ENCODE measurements at regions not wholly inside any gene's neighbourhood (a gene's known extent, or its start where the extent isn't known, plus 50 kb on each side); places are given as distances from the start of the nearest gene placed in this dataset.

- no peaks in the 10 kb centered on the region for H4K20me1 ChIP-seq (ENCODE audit: insufficient read depth)
- no peak overlapping the region for H3K4me3 ChIP-seq (ENCODE audit: low read depth in 2 of 2, low read length in 1 of 2)
- H3K4me2 ChIP-seq: no peak overlapping the region
- H2AFZ ChIP-seq (ENCODE audit: low read depth): no peak overlapping the region
- CTCF ChIA-PET: no interaction called here
- TF ChIP-seq FOSL2 (IDR thresholded peaks at IDR 0.05; ENCODE audit: borderline replicate concordance, low read depth) (peak; percentile 54; the same call in 1 of the 2 replicates), RCOR1 (IDR thresholded peaks at IDR 0.05; ENCODE audit: low read length) (no peak), JUND (IDR thresholded peaks at IDR 0.05) (0 out of 2 replicates have a peak, but pooled peaks have one; percentile 11), IRF3 (IDR thresholded peaks at IDR 0.05; ENCODE audit: low read depth, low read length) (no peak), MXI1 (IDR thresholded peaks at IDR 0.05; ENCODE audit: low read depth, low read length) (no peak), CHD2 (IDR thresholded peaks at IDR 0.05; ENCODE audit: low read length, partially characterized antibody) (no peak), TCF12 (IDR thresholded peaks at IDR 0.05) (no peak), REST (IDR thresholded peaks at IDR 0.05; ENCODE audit: low read depth, low read length) (no peak)
- 0 out of 2 replicates have a peak, but pooled peaks cover 4% of the 10 kb centered on the region for H3K9me2 ChIP-seq
- no peak for DNase-seq
- no peak overlapping the region for H3K9ac ChIP-seq
- H3K79me2 ChIP-seq (ENCODE audit: insufficient read depth): no peaks in the 10 kb centered on the region
- H3K27me3 ChIP-seq (ENCODE audit: insufficient read depth): no peaks in the 10 kb centered on the region
- no peaks in the 10 kb centered on the region for H3K36me3 ChIP-seq (replicated peaks in 1 of 2; ENCODE audit: control insufficient read depth in 1 of 2, insufficient read depth in 2 of 2, low read length in 1 of 2)
- H3K9me3 ChIP-seq: no peaks in the 10 kb centered on the region
- POLR2A ChIA-PET: no interaction called here
- H3K27ac ChIP-seq (ENCODE audit: low read depth in 2 of 2, low read length in 1 of 2): no peak overlapping the region; a peak in 1 of 4 replicates
- no peaks in the 10 kb centered on the region for H3K4me1 ChIP-seq (ENCODE audit: control insufficient read depth in 1 of 2, insufficient read depth in 2 of 2, low read depth in 1 of 2, low read length in 1 of 2)
- H3F3A ChIP-seq (replicated peaks; ENCODE audit: insufficient read depth): peaks cover 6% of the 10 kb centered on the region
Measured at GRCh38 chr4:19494961-19495360, 756.7 kb upstream of the SLIT2 start.

GRCh38 chr4:19492606-19493005 lies 759.1 kb upstream of the SLIT2 start:
- peaks cover 6% of the 10 kb centered on the region for H3F3A ChIP-seq (replicated peaks; ENCODE audit: insufficient read depth)
- no peak overlapping the region for H3K4me2 ChIP-seq
- H3K9ac ChIP-seq: no peak overlapping the region
- H4K20me1 ChIP-seq (ENCODE audit: insufficient read depth): no peaks in the 10 kb centered on the region
- no peaks in the 10 kb centered on the region for H3K27me3 ChIP-seq (ENCODE audit: insufficient read depth)
- H3K79me2 ChIP-seq (ENCODE audit: insufficient read depth): no peaks in the 10 kb centered on the region
- no peak overlapping the region for H2AFZ ChIP-seq (ENCODE audit: low read depth)
- no peak overlapping the region for H3K4me3 ChIP-seq (ENCODE audit: low read depth in 2 of 2, low read length in 1 of 2)
- ChIA-PET POLR2A (no interaction called here), CTCF (interaction anchor here (0.6 kb wide), 1 partner anchor 104 kb away, joined by 3 read pairs; no protein-coding TSS in a partner anchor)
- H3K9me3 ChIP-seq: no peaks in the 10 kb centered on the region
- DNase-seq: no peak
- no peak overlapping the region for H3K27ac ChIP-seq (ENCODE audit: low read depth in 2 of 2, low read length in 1 of 2)
- H3K4me1 ChIP-seq (ENCODE audit: control insufficient read depth in 1 of 2, insufficient read depth in 2 of 2, low read depth in 1 of 2, low read length in 1 of 2): no peaks in the 10 kb centered on the region; a peak in 1 of 4 replicates
- no peaks in the 10 kb centered on the region for H3K36me3 ChIP-seq (replicated peaks in 1 of 2; ENCODE audit: control insufficient read depth in 1 of 2, insufficient read depth in 2 of 2, low read length in 1 of 2)
- 80% methylated on average over 2 of the region's 2 CpGs for WGBS (ENCODE audit: low lambda C conversion rate)
- H3K9me2 ChIP-seq: 0 out of 2 replicates have a peak, but pooled peaks cover 4% of the 10 kb centered on the region
- no peak for TF ChIP-seq ELF1 (IDR thresholded peaks at IDR 0.05)
- no peak for TF ChIP-seq SIN3A (IDR thresholded peaks at IDR 0.05; ENCODE audit: borderline replicate concordance, low read depth, low read length)
- no peak for TF ChIP-seq RFX5 (IDR thresholded peaks at IDR 0.05; ENCODE audit: low read length)
- TF ChIP-seq FOXM1 (IDR thresholded peaks at IDR 0.05; ENCODE audit: low read depth): no peak
- TF ChIP-seq ZBTB33 (IDR thresholded peaks at IDR 0.05; ENCODE audit: borderline replicate concordance, low read depth): no peak
- TF ChIP-seq REST (IDR thresholded peaks at IDR 0.05; ENCODE audit: low read depth, low read length): no peak
- TF ChIP-seq CTCF (IDR thresholded peaks at IDR 0.05): no peak

All from SK-N-SH (cell line).